SK-N-SH treated with all-trans-retinoic acid at 6 μM for 48 hours (cell line): ENCODE measurements at regions not wholly inside any gene's neighbourhood (a gene's known extent, or its start where the extent isn't known, plus 50 kb on each side); places are given as distances from the start of the nearest gene placed in this dataset.

Experiments
- ATAC-seq: fragments of 200-7000 bp; cut with Tn5 transposase; 3 replicates; pipeline ENCODE4 v1.9.1; 2020; ENCODE audit warnings: mild to moderate bottlenecking, moderate library complexity
- ARNTL ChIP-seq: fragments of 450-650 bp; formaldehyde crosslinking; IDR thresholded peaks from 2 replicates; pipeline ENCODE4 v1.5.0; 2020; ENCODE audit warnings: low read depth, mild to moderate bottlenecking, moderate library complexity, borderline replicate concordance
- BACH2 ChIP-seq: fragments of 250-450 bp; sonication (Bioruptor Pico); IDR thresholded peaks from 2 replicates; pipeline ENCODE4 v1.9.0; 2021; ENCODE audit warnings: mild to moderate bottlenecking, borderline replicate concordance
- CSDC2 ChIP-seq: fragments of 250-450 bp; sonication (Bioruptor Pico); IDR thresholded peaks from 2 replicates; pipeline ENCODE4 v1.5.0; 2020; ENCODE audit warnings: mild to moderate bottlenecking, moderate library complexity
- CSRNP3 ChIP-seq: fragments of 250-450 bp; sonication (Bioruptor Pico); IDR thresholded peaks from 2 replicates; pipeline ENCODE4 v1.5.1; 2021; ENCODE audit warnings: mild to moderate bottlenecking, moderate library complexity
- GLIS3 ChIP-seq: fragments of 250-450 bp; sonication (Bioruptor Pico); IDR thresholded peaks from 2 replicates; pipeline ENCODE4 v1.5.0; 2020; ENCODE audit warnings: mild to moderate bottlenecking, moderate library complexity
- ISL1 ChIP-seq: fragments of 250-450 bp; sonication (Bioruptor Pico); IDR thresholded peaks from 2 replicates; pipeline ENCODE4 v2.1.2; 2022; ENCODE audit warnings: mild to moderate bottlenecking, moderate library complexity
- OSR1 ChIP-seq: fragments of 250-450 bp; sonication (Bioruptor Pico); IDR thresholded peaks from 2 replicates; pipeline ENCODE4 v1.8.0; 2022; ENCODE audit warnings: moderate library complexity, mild to moderate bottlenecking, inconsistent platforms
- POU6F1 ChIP-seq: fragments of 250-450 bp; sonication (Bioruptor Pico); IDR thresholded peaks from 2 replicates; pipeline ENCODE4 v1.8.0; 2021; ENCODE audit warnings: low read depth, mild to moderate bottlenecking, moderate library complexity, borderline replicate concordance
- PPARA ChIP-seq: fragments of 250-450 bp; sonication (Bioruptor Pico); IDR thresholded peaks from 2 replicates; pipeline ENCODE4 v1.5.0; 2020; ENCODE audit warnings: mild to moderate bottlenecking, borderline replicate concordance
- RARB ChIP-seq: fragments of 250-450 bp; sonication (Bioruptor Pico); IDR thresholded peaks from 2 replicates; pipeline ENCODE4 v1.8.0; 2021; ENCODE audit warnings: mild to moderate bottlenecking, moderate library complexity
- SNAI2 ChIP-seq: fragments of 250-450 bp; sonication (Bioruptor Pico); IDR thresholded peaks from 2 replicates; pipeline ENCODE4 v1.5.0; 2020; ENCODE audit warnings: mild to moderate bottlenecking, moderate library complexity
- TCF4 ChIP-seq: fragments of 250-450 bp; sonication (Bioruptor Pico); IDR thresholded peaks from 2 replicates; pipeline ENCODE4 v1.8.0; 2021; ENCODE audit warnings: mild to moderate bottlenecking, moderate library complexity, borderline replicate concordance
- TOX ChIP-seq: fragments of 250-450 bp; sonication (Bioruptor Pico); IDR thresholded peaks from 2 replicates; pipeline ENCODE4 v1.8.0; 2021; ENCODE audit warnings: mild to moderate bottlenecking, moderate library complexity, borderline replicate concordance
- TSHZ2 ChIP-seq: fragments of 250-450 bp; sonication (Bioruptor Pico); IDR thresholded peaks from 2 replicates; pipeline ENCODE4 v1.5.0; 2020; ENCODE audit warnings: mild to moderate bottlenecking, moderate library complexity
- ZC3H10 ChIP-seq: fragments of 250-450 bp; sonication (Bioruptor Pico); IDR thresholded peaks from 2 replicates; pipeline ENCODE4 v1.5.1; 2021; ENCODE audit warnings: mild to moderate bottlenecking, moderate library complexity
- ZFP30 ChIP-seq: fragments of 450-650 bp; formaldehyde crosslinking; IDR thresholded peaks from 2 replicates; pipeline ENCODE4 v1.5.0; 2022; ENCODE audit warnings: mild to moderate bottlenecking, moderate library complexity
- ZNF565 ChIP-seq: fragments of 450-650 bp; formaldehyde crosslinking; conservative IDR thresholded peaks from 2 replicates; pipeline ENCODE4 v1.5.0; 2020; ENCODE audit warnings: low read depth, mild to moderate bottlenecking, moderate library complexity
- ZNF70 ChIP-seq: fragments of 450-650 bp; formaldehyde crosslinking; IDR thresholded peaks from 2 replicates; pipeline ENCODE4 v1.5.0; 2020; ENCODE audit warnings: mild to moderate bottlenecking, moderate library complexity
- ZNF8 ChIP-seq: fragments of 450-650 bp; formaldehyde crosslinking; IDR thresholded peaks from 2 replicates; pipeline ENCODE4 v1.5.0; 2020; ENCODE audit warnings: mild to moderate bottlenecking, moderate library complexity
- TF ChIP-seq, protein P1 (sequence below): fragments of 250-450 bp; sonication (Bioruptor Pico); IDR thresholded peaks from 2 replicates; pipeline ENCODE4 v1.8.0; 2020; ENCODE audit warnings: mild to moderate bottlenecking, moderate library complexity, borderline replicate concordance
- TF ChIP-seq, protein P2 (sequence below): fragments of 250-450 bp; sonication (Bioruptor Pico); IDR thresholded peaks from 2 replicates; pipeline ENCODE4 v1.5.1; 2020; ENCODE audit warnings: low read depth, mild to moderate bottlenecking, moderate library complexity

DNA sequence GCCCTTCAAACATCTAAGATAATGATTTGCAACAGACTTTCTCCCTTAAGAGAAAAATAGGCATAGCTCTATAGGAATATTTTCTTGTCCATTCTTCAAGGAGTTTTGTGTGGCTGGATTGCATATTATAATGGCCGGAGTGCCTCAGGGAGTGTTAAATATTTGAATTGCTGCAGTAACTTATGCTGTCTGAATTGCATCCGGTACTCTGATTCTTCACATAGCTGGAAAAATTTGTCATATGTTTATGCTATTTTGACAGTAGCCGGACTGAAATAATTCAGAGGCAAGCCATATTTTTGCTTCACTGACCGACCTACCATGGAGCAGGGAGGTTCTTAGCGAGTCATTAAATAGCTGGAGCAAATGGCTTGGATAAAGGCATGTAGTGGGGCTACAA, 621.0 kb downstream of the ACTL7B start:
- no peak for ATAC-seq
- TF ChIP-seq TCF4 (CRISPR knock-in tag): no peak
- no peak for TF ChIP-seq POU6F1 (CRISPR knock-in tag)
- TF ChIP-seq GLIS3: no peak
- no peak for TF ChIP-seq ZFP30 (CRISPR knock-in tag)
- TF ChIP-seq PPARA (CRISPR knock-in tag): no peak
- TF ChIP-seq SNAI2 (CRISPR knock-in tag): no peak
- TF ChIP-seq ZC3H10 (CRISPR knock-in tag): no peak
- no peak for TF ChIP-seq ZNF565 (CRISPR knock-in tag)

GRCh38 chr9:108225149-108225800, 630.5 kb downstream of the ACTL7B start:
- no peak for ATAC-seq
- TF ChIP-seq RARB (no peak), ARNTL (CRISPR knock-in tag) (no peak), ZNF8 (CRISPR knock-in tag) (no peak), TCF4 (CRISPR knock-in tag) (no peak), OSR1 (CRISPR knock-in tag) (no peak), ZNF565 (CRISPR knock-in tag) (no peak), ZNF70 (no peak), SNAI2 (CRISPR knock-in tag) (no peak), TOX (no peak), BACH2 (no peak), GLIS3 (no peak), ZFP30 (CRISPR knock-in tag) (no peak), ZC3H10 (CRISPR knock-in tag) (no peak), POU6F1 (CRISPR knock-in tag) (no peak), PPARA (CRISPR knock-in tag) (no peak), ISL1 (CRISPR knock-in tag) (no peak), TSHZ2 (CRISPR knock-in tag) (no peak), CSDC2 (CRISPR knock-in tag) (no peak)
- TF ChIP-seq, protein P1, sequence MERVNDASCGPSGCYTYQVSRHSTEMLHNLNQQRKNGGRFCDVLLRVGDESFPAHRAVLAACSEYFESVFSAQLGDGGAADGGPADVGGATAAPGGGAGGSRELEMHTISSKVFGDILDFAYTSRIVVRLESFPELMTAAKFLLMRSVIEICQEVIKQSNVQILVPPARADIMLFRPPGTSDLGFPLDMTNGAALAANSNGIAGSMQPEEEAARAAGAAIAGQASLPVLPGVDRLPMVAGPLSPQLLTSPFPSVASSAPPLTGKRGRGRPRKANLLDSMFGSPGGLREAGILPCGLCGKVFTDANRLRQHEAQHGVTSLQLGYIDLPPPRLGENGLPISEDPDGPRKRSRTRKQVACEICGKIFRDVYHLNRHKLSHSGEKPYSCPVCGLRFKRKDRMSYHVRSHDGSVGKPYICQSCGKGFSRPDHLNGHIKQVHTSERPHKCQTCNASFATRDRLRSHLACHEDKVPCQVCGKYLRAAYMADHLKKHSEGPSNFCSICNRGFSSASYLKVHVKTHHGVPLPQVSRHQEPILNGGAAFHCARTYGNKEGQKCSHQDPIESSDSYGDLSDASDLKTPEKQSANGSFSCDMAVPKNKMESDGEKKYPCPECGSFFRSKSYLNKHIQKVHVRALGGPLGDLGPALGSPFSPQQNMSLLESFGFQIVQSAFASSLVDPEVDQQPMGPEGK (CRISPR knock-in tag): no peak
- TF ChIP-seq, protein P2, sequence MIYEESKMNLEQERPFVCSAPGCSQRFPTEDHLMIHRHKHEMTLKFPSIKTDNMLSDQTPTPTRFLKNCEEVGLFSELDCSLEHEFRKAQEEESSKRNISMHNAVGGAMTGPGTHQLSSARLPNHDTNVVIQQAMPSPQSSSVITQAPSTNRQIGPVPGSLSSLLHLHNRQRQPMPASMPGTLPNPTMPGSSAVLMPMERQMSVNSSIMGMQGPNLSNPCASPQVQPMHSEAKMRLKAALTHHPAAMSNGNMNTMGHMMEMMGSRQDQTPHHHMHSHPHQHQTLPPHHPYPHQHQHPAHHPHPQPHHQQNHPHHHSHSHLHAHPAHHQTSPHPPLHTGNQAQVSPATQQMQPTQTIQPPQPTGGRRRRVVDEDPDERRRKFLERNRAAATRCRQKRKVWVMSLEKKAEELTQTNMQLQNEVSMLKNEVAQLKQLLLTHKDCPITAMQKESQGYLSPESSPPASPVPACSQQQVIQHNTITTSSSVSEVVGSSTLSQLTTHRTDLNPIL: no peak

GRCh38 chr9:108224716-108225115, 631.1 kb downstream of the ACTL7B start:
- TF ChIP-seq TOX (no peak), ZNF565 (CRISPR knock-in tag) (no peak), CSDC2 (CRISPR knock-in tag) (no peak), OSR1 (CRISPR knock-in tag) (no peak), ZNF70 (no peak), ZFP30 (CRISPR knock-in tag) (no peak), PPARA (CRISPR knock-in tag) (no peak), CSRNP3 (no peak), TCF4 (CRISPR knock-in tag) (no peak)
- TF ChIP-seq, protein P1 (CRISPR knock-in tag): no peak
- TF ChIP-seq, all 23 proteins: peak for 0
- no peak for ATAC-seq
